ENCODE measurements at regions not wholly inside any gene's neighbourhood (a gene's known extent, or its start where the extent isn't known, plus 50 kb on each side); places are given as distances from the start of the nearest gene placed in this dataset.

DNA sequence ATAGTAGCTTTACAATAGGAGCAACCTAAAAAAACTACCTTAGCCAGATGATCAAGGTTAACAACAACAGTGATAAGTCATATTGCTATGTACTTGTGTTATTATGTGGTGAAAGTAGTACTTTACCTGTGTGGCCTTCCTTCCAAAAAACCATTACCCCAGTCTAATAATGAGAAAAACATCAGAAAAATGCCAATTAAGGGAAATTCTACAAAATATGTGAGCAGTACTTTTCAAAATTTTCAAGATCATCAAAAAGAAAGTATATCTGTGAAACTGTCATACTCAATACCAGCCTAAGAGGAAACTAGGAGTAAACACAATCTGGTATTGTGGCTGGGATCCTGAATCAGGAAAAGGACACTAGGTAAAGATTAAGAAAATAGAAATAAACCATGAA, 165.3 kb upstream of the PKP2 start:
- TF ChIP-seq, protein P1, sequence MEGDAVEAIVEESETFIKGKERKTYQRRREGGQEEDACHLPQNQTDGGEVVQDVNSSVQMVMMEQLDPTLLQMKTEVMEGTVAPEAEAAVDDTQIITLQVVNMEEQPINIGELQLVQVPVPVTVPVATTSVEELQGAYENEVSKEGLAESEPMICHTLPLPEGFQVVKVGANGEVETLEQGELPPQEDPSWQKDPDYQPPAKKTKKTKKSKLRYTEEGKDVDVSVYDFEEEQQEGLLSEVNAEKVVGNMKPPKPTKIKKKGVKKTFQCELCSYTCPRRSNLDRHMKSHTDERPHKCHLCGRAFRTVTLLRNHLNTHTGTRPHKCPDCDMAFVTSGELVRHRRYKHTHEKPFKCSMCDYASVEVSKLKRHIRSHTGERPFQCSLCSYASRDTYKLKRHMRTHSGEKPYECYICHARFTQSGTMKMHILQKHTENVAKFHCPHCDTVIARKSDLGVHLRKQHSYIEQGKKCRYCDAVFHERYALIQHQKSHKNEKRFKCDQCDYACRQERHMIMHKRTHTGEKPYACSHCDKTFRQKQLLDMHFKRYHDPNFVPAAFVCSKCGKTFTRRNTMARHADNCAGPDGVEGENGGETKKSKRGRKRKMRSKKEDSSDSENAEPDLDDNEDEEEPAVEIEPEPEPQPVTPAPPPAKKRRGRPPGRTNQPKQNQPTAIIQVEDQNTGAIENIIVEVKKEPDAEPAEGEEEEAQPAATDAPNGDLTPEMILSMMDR (IDR thresholded peaks at IDR 0.05; ENCODE audit: extremely low read depth in 1 of 2, insufficient read depth in 1 of 2, low read depth in 1 of 2, low read length in 2 of 2), result no peak
- TF ChIP-seq, protein P2, sequence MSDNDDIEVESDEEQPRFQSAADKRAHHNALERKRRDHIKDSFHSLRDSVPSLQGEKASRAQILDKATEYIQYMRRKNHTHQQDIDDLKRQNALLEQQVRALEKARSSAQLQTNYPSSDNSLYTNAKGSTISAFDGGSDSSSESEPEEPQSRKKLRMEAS (IDR thresholded peaks at IDR 0.05; ENCODE audit: insufficient read depth, insufficient read length), result no peak
- TF ChIP-seq POLR2AphosphoS5 (IDR thresholded peaks at IDR 0.05; ENCODE audit: insufficient read depth, low read depth, low read length), result no peak
- no peak for TF ChIP-seq EZH2 (IDR thresholded peaks at IDR 0.05; ENCODE audit: borderline replicate concordance, low read depth, low read length, severe bottlenecking)
- no peak for TF ChIP-seq POLR2A (IDR thresholded peaks at IDR 0.05; ENCODE audit: low read depth, low read length)
- TF ChIP-seq MYC (IDR thresholded peaks at IDR 0.05; ENCODE audit: low read depth, low read length), result no peak
